Activated CD8-positive, alpha-beta T cell treated with anti-CD3 and anti-CD28 coated beads for 36 hours (primary cell): ENCODE measurements at regions not wholly inside any gene's neighbourhood (a gene's known extent, or its start where the extent isn't known, plus 50 kb on each side); places are given as distances from the start of the nearest gene placed in this dataset.

Experiments used
- ATAC-seq: fragments of 200-7000 bp; cut with Tn5 transposase; one replicate; pipeline ENCODE4 v1.10.0; 2021; ENCODE audit warnings: mild to moderate bottlenecking, moderate library complexity
- CTCF ChIA-PET: fragments of 350-600 bp; sonication (Branson Sonifier 250); formaldehyde crosslinking; loops from one replicate; lab custom pipeline; 2021; ENCODE audit warnings: antibody characterized with exemption; lab: Charles Lee
- POLR2A ChIA-PET: fragments of 350-600 bp; sonication (Branson Sonifier 250); formaldehyde crosslinking; loops from one replicate; lab custom pipeline; 2021; ENCODE audit warnings: antibody characterized with exemption; lab: Charles Lee
- DNase-seq: peaks from one replicate; pipeline ENCODE4 v3.0.0-alpha.2; 2020
- H3K27ac Mint-ChIP-seq: one replicate; pipeline ENCODE4 v1.8.0; 2021; ENCODE audit warnings: mild to moderate bottlenecking, mixed read lengths
- H3K27me3 Mint-ChIP-seq: one replicate; pipeline ENCODE4 v1.8.0; 2021; ENCODE audit warnings: mixed read lengths
- H3K36me3 Mint-ChIP-seq: one replicate; pipeline ENCODE4 v1.8.0; 2021; ENCODE audit warnings: low read depth, mixed read lengths
- H3K4me1 Mint-ChIP-seq: one replicate; pipeline ENCODE4 v1.8.0; 2021; ENCODE audit warnings: low read depth, mixed read lengths
- H3K4me3 Mint-ChIP-seq: one replicate; pipeline ENCODE4 v1.8.0; 2021; ENCODE audit warnings: mild to moderate bottlenecking, moderate library complexity, mixed read lengths
- H3K9me3 Mint-ChIP-seq: one replicate; pipeline ENCODE4 v1.8.0; 2021; ENCODE audit warnings: mixed read lengths
- intact Hi-C: fragments of 100-400 bp; cut with micrococcal nuclease; formaldehyde crosslinking; loops from one replicate; pipeline ENCODE4 v1.10.0; 2022
- TF ChIP-seq, protein P1 (sequence below): fragments of 200-600 bp; IDR thresholded peaks from one replicate; pipeline ENCODE4 v1.8.0; 2022; ENCODE audit warnings: antibody characterized with exemption, mild to moderate bottlenecking

DNA sequence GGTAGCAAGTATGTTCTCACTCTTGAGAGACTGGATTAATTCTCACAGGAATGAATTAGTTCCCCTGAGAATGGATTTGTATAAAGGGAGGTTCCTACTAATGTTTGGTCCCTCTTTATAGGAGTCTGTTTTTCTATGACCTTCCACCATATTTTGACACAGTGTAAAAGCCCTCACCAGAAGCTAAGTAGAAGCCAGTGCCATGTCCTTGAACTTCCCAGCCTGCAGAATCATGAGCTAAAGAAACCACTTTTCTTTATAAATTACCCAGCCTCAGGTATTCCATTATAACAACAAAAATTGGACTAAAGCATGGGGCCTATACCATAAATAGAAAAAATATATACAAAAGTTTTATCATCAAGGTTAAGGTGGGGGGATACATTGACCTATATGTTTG lies 227.9 kb upstream of the DTNA start:
- Mint-ChIP-seq H3K27me3 (no peaks in the 10 kb centered on the region), H3K4me1 (no peaks in the 10 kb centered on the region), H3K27ac (no peak overlapping the region), H3K36me3 (no peaks in the 10 kb centered on the region), H3K9me3 (peaks cover 9% of the 10 kb centered on the region), H3K4me3 (no peak overlapping the region)
- ChIA-PET CTCF (no interaction called here), POLR2A (no interaction called here)
- DNase-seq (no peak), ATAC-seq (no peak)
- intact Hi-C loops = no loop called here
- TF ChIP-seq, protein P1, sequence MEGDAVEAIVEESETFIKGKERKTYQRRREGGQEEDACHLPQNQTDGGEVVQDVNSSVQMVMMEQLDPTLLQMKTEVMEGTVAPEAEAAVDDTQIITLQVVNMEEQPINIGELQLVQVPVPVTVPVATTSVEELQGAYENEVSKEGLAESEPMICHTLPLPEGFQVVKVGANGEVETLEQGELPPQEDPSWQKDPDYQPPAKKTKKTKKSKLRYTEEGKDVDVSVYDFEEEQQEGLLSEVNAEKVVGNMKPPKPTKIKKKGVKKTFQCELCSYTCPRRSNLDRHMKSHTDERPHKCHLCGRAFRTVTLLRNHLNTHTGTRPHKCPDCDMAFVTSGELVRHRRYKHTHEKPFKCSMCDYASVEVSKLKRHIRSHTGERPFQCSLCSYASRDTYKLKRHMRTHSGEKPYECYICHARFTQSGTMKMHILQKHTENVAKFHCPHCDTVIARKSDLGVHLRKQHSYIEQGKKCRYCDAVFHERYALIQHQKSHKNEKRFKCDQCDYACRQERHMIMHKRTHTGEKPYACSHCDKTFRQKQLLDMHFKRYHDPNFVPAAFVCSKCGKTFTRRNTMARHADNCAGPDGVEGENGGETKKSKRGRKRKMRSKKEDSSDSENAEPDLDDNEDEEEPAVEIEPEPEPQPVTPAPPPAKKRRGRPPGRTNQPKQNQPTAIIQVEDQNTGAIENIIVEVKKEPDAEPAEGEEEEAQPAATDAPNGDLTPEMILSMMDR = no peak

GRCh38 chr18:34483198-34483597 lies 226.9 kb upstream of the DTNA start:
- TF ChIP-seq, protein P1 = no peak
- Mint-ChIP-seq H3K4me3 (no peak overlapping the region), H3K4me1 (no peaks in the 10 kb centered on the region), H3K27me3 (no peaks in the 10 kb centered on the region), H3K27ac (no peak overlapping the region), H3K36me3 (no peaks in the 10 kb centered on the region), H3K9me3 (peaks cover 9% of the 10 kb centered on the region)
- ChIA-PET POLR2A (no interaction called here), CTCF (no interaction called here)
- DNase-seq (no peak), ATAC-seq (no peak)
- intact Hi-C loops = no loop called here

GRCh38 chr18:34491719-34492118 lies 218.4 kb upstream of the DTNA start:
- ATAC-seq (no peak), DNase-seq (no peak)
- no peak overlapping the region for H3K4me3 Mint-ChIP-seq
- intact Hi-C loops = no loop called here
- peaks cover 31% of the 10 kb centered on the region for H3K27me3 Mint-ChIP-seq
- peaks cover 4% of the 10 kb centered on the region for H3K4me1 Mint-ChIP-seq
- peaks cover 3% of the 10 kb centered on the region for H3K9me3 Mint-ChIP-seq
- ChIA-PET POLR2A (no interaction called here), CTCF (no interaction called here)
- TF ChIP-seq, protein P1 = no peak
- H3K36me3 Mint-ChIP-seq = no peaks in the 10 kb centered on the region
- H3K27ac Mint-ChIP-seq = no peak overlapping the region

GRCh38 chr18:34492652-34493051 lies 217.4 kb upstream of the DTNA start:
- CTCF ChIA-PET = no interaction called here
- H3K4me3 Mint-ChIP-seq = peak overlapping the region; percentile 59

GRCh38 chr18:34493099-34493544 lies 217.0 kb upstream of the DTNA start:
- ChIA-PET CTCF (no interaction called here), POLR2A (interaction anchor here (0.6 kb wide), 1 partner anchor 46 kb away, joined by 4 read pairs; no protein-coding TSS in a partner anchor)
- no peaks in the 10 kb centered on the region for H3K36me3 Mint-ChIP-seq
- H3K27me3 Mint-ChIP-seq = peaks cover 31% of the 10 kb centered on the region
- DNase-seq (peak; percentile 63), ATAC-seq (peak; percentile 88)
- peak overlapping the region; percentile 59 for H3K4me3 Mint-ChIP-seq
- H3K27ac Mint-ChIP-seq = no peak overlapping the region
- intact Hi-C loops = no loop called here
- peaks cover 4% of the 10 kb centered on the region for H3K4me1 Mint-ChIP-seq
- H3K9me3 Mint-ChIP-seq = peaks cover 1% of the 10 kb centered on the region
- TF ChIP-seq, protein P1 = no peak

More at GRCh38 chr18:34492652-34493051, 217.4 kb upstream of the DTNA start:
- peaks cover 4% of the 10 kb centered on the region for H3K4me1 Mint-ChIP-seq
- no peaks in the 10 kb centered on the region for H3K36me3 Mint-ChIP-seq
- DNase-seq (no peak), ATAC-seq (no peak)
- POLR2A ChIA-PET = interaction anchor here (0.6 kb wide), 1 partner anchor 47 kb away, joined by 4 read pairs; no protein-coding TSS in a partner anchor
- peaks cover 1% of the 10 kb centered on the region for H3K9me3 Mint-ChIP-seq
- H3K27ac Mint-ChIP-seq = no peak overlapping the region
- peaks cover 31% of the 10 kb centered on the region for H3K27me3 Mint-ChIP-seq
- TF ChIP-seq, protein P1 = no peak
- intact Hi-C loops = no loop called here
